Mesendoderm (in vitro differentiated cells): ENCODE measurements at regions not wholly inside any gene's neighbourhood (a gene's known extent, or its start where the extent isn't known, plus 50 kb on each side); places are given as distances from the start of the nearest gene placed in this dataset.

Experiments used
- DNase-seq: peaks from one replicate; pipeline ENCODE4 v3.0.0; 2013
- H2AK5ac ChIP-seq: 2 replicates; pipeline ENCODE4 v1.6.1; 2013; ENCODE audit warnings: low read length, inconsistent platforms
- H2BK120ac ChIP-seq: 2 replicates; pipeline ENCODE4 v1.6.1; 2013; ENCODE audit warnings: low read depth, mild to moderate bottlenecking, low read length, moderate library complexity, mixed read lengths
- H2BK15ac ChIP-seq: replicated peaks from 2 replicates; pipeline ENCODE4 v1.6.1; 2013; ENCODE audit warnings: low read depth, mild to moderate bottlenecking, moderate library complexity
- H2BK5ac ChIP-seq: 2 replicates; pipeline ENCODE4 v1.6.1; 2013; ENCODE audit warnings: low read length, inconsistent platforms
- H3K18ac ChIP-seq: 2 replicates; pipeline ENCODE4 v1.6.1; 2013; ENCODE audit warnings: mild to moderate bottlenecking, low read length, mixed read lengths
- H3K23ac ChIP-seq: one replicate; pipeline ENCODE4 v1.6.1; 2013; ENCODE audit warnings: low read length
- H3K27ac ChIP-seq: 2 replicates; pipeline ENCODE4 v1.5.1; 2013; ENCODE audit warnings: low read depth, mild to moderate bottlenecking, inconsistent platforms, low read length, moderate library complexity
- H3K27me3 ChIP-seq: 2 replicates; pipeline ENCODE4 v1.6.1; 2013; ENCODE audit warnings: low read length, control low read depth, mild to moderate bottlenecking, inconsistent platforms; ENCODE audit not compliant: insufficient read depth, poor library complexity
- H3K36me3 ChIP-seq: 2 replicates; pipeline ENCODE4 v1.6.1; 2013; ENCODE audit warnings: low read length, inconsistent platforms; ENCODE audit not compliant: control insufficient read depth, insufficient read depth
- H3K4ac ChIP-seq: one replicate; pipeline ENCODE4 v1.6.1; 2013; ENCODE audit warnings: low read depth, mild to moderate bottlenecking, low read length, moderate library complexity
- H3K4me1 ChIP-seq: 2 replicates; pipeline ENCODE4 v1.6.1; 2013; ENCODE audit warnings: low read depth, low read length, inconsistent platforms; ENCODE audit not compliant: control insufficient read depth
- H3K4me2 ChIP-seq: 2 replicates; pipeline ENCODE4 v1.6.1; 2013; ENCODE audit warnings: low read length
- H3K4me3 ChIP-seq: 2 replicates; pipeline ENCODE4 v1.5.1; 2013; ENCODE audit warnings: mild to moderate bottlenecking, low read length
- H3K56ac ChIP-seq: one replicate; pipeline ENCODE4 v1.6.1; 2013; ENCODE audit warnings: low read length
- H3K79me1 ChIP-seq: 2 replicates; pipeline ENCODE4 v1.6.1; 2013; ENCODE audit warnings: low read length, inconsistent platforms
- H3K79me2 ChIP-seq: 2 replicates; pipeline ENCODE4 v1.6.1; 2013; ENCODE audit warnings: mild to moderate bottlenecking, low read length; ENCODE audit not compliant: control insufficient read depth, insufficient read depth
- H3K9ac ChIP-seq: 2 replicates; pipeline ENCODE4 v1.6.1; 2013; ENCODE audit warnings: low read length, inconsistent platforms
- H4K5ac ChIP-seq: one replicate; pipeline ENCODE4 v1.6.1; 2013; ENCODE audit warnings: low read length
- H4K8ac ChIP-seq: one replicate; pipeline ENCODE4 v1.6.1; 2013; ENCODE audit warnings: low read depth, mild to moderate bottlenecking, control low read depth, low read length, moderate library complexity
- WGBS: extraction: QIAGEN DNeasy Blood & Tissue Kit; methylation state at CpG from one replicate; pipeline ENCODE4 v1.1.7; 2013; ENCODE audit warnings: low lambda C conversion rate, missing lambda C conversion rate; ENCODE audit not compliant: insufficient coverage; ENCODE audit errors: extremely low coverage; 5-methylcytosine and 5-hydroxymethylcytosine counted together

DNA sequence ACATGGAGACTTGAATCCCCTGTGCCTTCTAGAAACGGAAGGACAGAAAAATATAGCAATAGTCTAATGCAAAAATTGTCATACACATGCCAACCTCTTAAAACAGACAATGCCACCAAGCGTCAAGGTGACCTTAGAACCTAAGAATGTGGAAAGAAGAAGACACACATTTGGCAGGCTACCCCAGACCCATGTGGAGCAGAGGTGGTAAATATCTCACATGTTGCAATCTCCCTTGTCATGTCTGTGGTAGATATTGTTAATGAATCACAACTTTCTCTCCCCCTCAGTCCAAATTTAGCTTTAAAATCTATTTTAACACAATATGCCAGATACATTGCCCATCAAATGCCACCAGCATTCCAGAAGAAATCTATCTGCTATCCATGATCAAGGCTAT is 137.4 kb downstream of the HNMT start:
- WGBS = no CpG with 5 or more reads among the region's 2 CpGs

GRCh38 chr2:138102664-138103063 is 138.4 kb downstream of the HNMT start:
- H3K79me2 ChIP-seq = no peaks in the 10 kb centered on the region
- H3K9ac ChIP-seq = no peak overlapping the region
- DNase-seq = no peak
- H4K5ac ChIP-seq = no peak overlapping the region
- no peak overlapping the region for H2BK120ac ChIP-seq
- H2BK5ac ChIP-seq = no peak overlapping the region
- H3K27ac ChIP-seq = no peak overlapping the region
- H3K23ac ChIP-seq = no peak overlapping the region
- H3K36me3 ChIP-seq = no peaks in the 10 kb centered on the region
- no peak overlapping the region for H3K4ac ChIP-seq
- no peak overlapping the region for H3K4me2 ChIP-seq
- H3K4me3 ChIP-seq = no peak overlapping the region
- no peak overlapping the region for H3K56ac ChIP-seq
- no peaks in the 10 kb centered on the region for H3K79me1 ChIP-seq
- no peak overlapping the region for H3K18ac ChIP-seq
- H3K4me1 ChIP-seq = peaks cover 2% of the 10 kb centered on the region
- H4K8ac ChIP-seq = no peak overlapping the region
- no peak overlapping the region for H2BK15ac ChIP-seq
- no peak overlapping the region for H2AK5ac ChIP-seq
- H3K27me3 ChIP-seq = no peaks in the 10 kb centered on the region

More for the DNA sequence above, 137.4 kb downstream of the HNMT start:
- Histone ChIP-seq H3K27me3 (no peaks in the 10 kb centered on the region), H2AK5ac (no peak overlapping the region), H3K4ac (no peak overlapping the region), H3K27ac (no peak overlapping the region), H3K18ac (no peak overlapping the region), H3K4me2 (no peak overlapping the region), H3K56ac (no peak overlapping the region), H3K4me3 (no peak overlapping the region), H2BK15ac (no peak overlapping the region), H3K79me1 (no peaks in the 10 kb centered on the region), H2BK5ac (no peak overlapping the region), H3K36me3 (no peaks in the 10 kb centered on the region), H2BK120ac (no peak overlapping the region), H4K5ac (no peak overlapping the region), H4K8ac (no peak overlapping the region), H3K9ac (no peak overlapping the region), H3K23ac (no peak overlapping the region), H3K4me1 (peaks cover 2% of the 10 kb centered on the region), H3K79me2 (no peaks in the 10 kb centered on the region)
- no peak for DNase-seq

GRCh38 chr2:138103156-138103555 is 138.9 kb downstream of the HNMT start:
- no peak overlapping the region for H3K9ac ChIP-seq
- H2BK15ac ChIP-seq = no peak overlapping the region
- no peak overlapping the region for H2BK120ac ChIP-seq
- H3K56ac ChIP-seq = no peak overlapping the region
- no peak overlapping the region for H3K18ac ChIP-seq
- H3K79me2 ChIP-seq = no peaks in the 10 kb centered on the region
- DNase-seq = peak; percentile 44
- no peak overlapping the region for H2BK5ac ChIP-seq
- no peaks in the 10 kb centered on the region for H3K27me3 ChIP-seq
- no peak overlapping the region for H4K5ac ChIP-seq
- no peak overlapping the region for H4K8ac ChIP-seq
- no peak overlapping the region for H2AK5ac ChIP-seq
- H3K27ac ChIP-seq = no peak overlapping the region
- no peak overlapping the region for H3K4ac ChIP-seq
- H3K4me1 ChIP-seq = peaks cover 2% of the 10 kb centered on the region
- no peaks in the 10 kb centered on the region for H3K79me1 ChIP-seq
- H3K36me3 ChIP-seq = no peaks in the 10 kb centered on the region
- H3K4me2 ChIP-seq = no peak overlapping the region
- H3K4me3 ChIP-seq = no peak overlapping the region
- WGBS = no CpG with 5 or more reads among the region's 1 CpG
- H3K23ac ChIP-seq = no peak overlapping the region

DNA sequence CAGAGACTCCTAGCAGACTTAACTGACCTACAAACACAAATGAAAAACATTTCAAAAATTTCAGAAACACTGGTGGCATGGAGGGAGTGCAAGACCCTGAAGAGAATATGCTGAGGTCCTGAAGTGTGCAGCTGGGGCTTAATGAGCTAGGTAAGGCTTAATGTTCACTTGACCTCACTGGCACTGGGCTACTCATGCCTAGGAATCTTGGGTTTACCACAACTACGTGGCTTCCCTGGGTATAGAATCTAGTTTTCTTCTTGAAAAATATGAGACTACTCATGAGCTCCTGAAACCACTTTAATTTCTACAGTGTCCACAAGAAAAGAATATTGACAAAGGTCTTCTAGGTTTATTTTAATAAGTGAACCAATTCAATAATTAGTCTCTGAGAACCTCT is 139.8 kb downstream of the HNMT start:
- DNase-seq = no peak
- no peak overlapping the region for H3K56ac ChIP-seq
- no peaks in the 10 kb centered on the region for H3K79me1 ChIP-seq
- no peak overlapping the region for H2BK120ac ChIP-seq
- H3K9ac ChIP-seq = no peak overlapping the region
- peaks cover 2% of the 10 kb centered on the region for H3K4me1 ChIP-seq
- no peak overlapping the region for H2BK5ac ChIP-seq
- no peak overlapping the region for H2AK5ac ChIP-seq
- no peaks in the 10 kb centered on the region for H3K27me3 ChIP-seq
- no peak overlapping the region for H4K5ac ChIP-seq
- no peak overlapping the region for H3K4me2 ChIP-seq
- WGBS = no CpG with 5 or more reads among the region's 1 CpG
- H3K4ac ChIP-seq = no peak overlapping the region
- no peak overlapping the region for H3K23ac ChIP-seq
- H3K27ac ChIP-seq = no peak overlapping the region
- no peak overlapping the region for H3K4me3 ChIP-seq
- no peak overlapping the region for H4K8ac ChIP-seq
- no peak overlapping the region for H3K18ac ChIP-seq
- H2BK15ac ChIP-seq = no peak overlapping the region
- no peaks in the 10 kb centered on the region for H3K36me3 ChIP-seq
- no peaks in the 10 kb centered on the region for H3K79me2 ChIP-seq

DNA sequence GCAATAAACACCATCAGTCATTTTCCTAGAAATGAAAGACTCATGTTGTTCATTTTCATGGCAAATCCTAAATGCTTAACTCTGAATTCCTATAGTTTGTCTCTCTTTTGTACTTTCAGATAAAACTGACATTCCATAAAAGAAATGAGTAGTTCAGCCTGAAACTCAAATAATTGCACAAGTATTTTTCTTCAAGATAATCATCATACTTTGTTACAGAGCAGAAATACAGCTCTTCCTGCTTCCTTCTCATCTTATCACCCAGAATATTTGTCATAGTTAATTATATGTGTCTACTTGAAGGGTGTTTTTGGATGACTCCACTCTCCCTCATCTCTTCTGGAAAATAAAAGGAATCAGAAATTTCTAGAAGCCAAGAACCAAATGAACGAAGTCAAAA is 141.1 kb downstream of the HNMT start:
- H3K27ac ChIP-seq = no peak overlapping the region
- no peak overlapping the region for H3K9ac ChIP-seq

DNA sequence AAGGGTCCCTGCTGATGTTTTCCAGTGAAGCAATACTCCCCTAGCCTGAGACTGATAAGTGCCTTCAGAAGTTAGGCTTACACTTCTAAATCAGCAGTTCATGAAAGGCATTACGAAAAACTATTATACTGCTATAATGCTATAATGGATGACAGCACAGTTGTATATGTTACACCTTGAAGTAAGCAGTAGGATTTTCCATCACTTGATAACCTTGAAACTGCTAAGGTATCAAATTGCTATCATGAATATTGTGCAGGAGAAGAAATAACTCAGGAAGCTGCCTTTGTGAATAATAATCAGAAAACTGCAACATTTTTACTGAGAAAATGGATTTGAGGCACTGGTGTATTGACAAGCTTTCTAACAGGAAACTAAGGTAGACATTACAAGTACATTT is 142.3 kb downstream of the HNMT start:
- Histone ChIP-seq H3K27ac (no peak overlapping the region), H4K5ac (no peak overlapping the region), H3K36me3 (no peaks in the 10 kb centered on the region), H3K56ac (no peak overlapping the region), H3K4ac (no peak overlapping the region), H3K27me3 (no peaks in the 10 kb centered on the region), H3K4me2 (no peak overlapping the region), H3K4me1 (peaks cover 2% of the 10 kb centered on the region), H2BK15ac (no peak overlapping the region), H2BK120ac (no peak overlapping the region), H3K23ac (no peak overlapping the region), H3K79me2 (no peaks in the 10 kb centered on the region), H4K8ac (no peak overlapping the region), H3K18ac (no peak overlapping the region), H2BK5ac (no peak overlapping the region), H3K9ac (no peak overlapping the region), H3K79me1 (no peaks in the 10 kb centered on the region), H3K4me3 (no peak overlapping the region), H2AK5ac (no peak overlapping the region)
- no CpG with 5 or more reads among the region's 1 CpG for WGBS
- no peak for DNase-seq

More for the DNA sequence above, 141.1 kb downstream of the HNMT start:
- no peak overlapping the region for H4K5ac ChIP-seq
- H3K79me2 ChIP-seq = no peaks in the 10 kb centered on the region
- H2AK5ac ChIP-seq = no peak overlapping the region
- H3K36me3 ChIP-seq = no peaks in the 10 kb centered on the region
- no peak overlapping the region for H3K4me2 ChIP-seq
- no peaks in the 10 kb centered on the region for H3K79me1 ChIP-seq
- H3K4ac ChIP-seq = no peak overlapping the region
- no peak overlapping the region for H2BK15ac ChIP-seq
- H3K56ac ChIP-seq = no peak overlapping the region
- no peak overlapping the region for H3K18ac ChIP-seq
- DNase-seq = no peak
- peaks cover 2% of the 10 kb centered on the region for H3K4me1 ChIP-seq
- H2BK120ac ChIP-seq = no peak overlapping the region
- H2BK5ac ChIP-seq = no peak overlapping the region
- no peak overlapping the region for H3K4me3 ChIP-seq
- no peaks in the 10 kb centered on the region for H3K27me3 ChIP-seq
- WGBS = no CpG with 5 or more reads among the region's 1 CpG
- no peak overlapping the region for H3K23ac ChIP-seq
- no peak overlapping the region for H4K8ac ChIP-seq
